CD14-positive monocyte (primary cell): ENCODE measurements at regions not wholly inside any gene's neighbourhood (a gene's known extent, or its start where the extent isn't known, plus 50 kb on each side); places are given as distances from the start of the nearest gene placed in this dataset.

Experiments
- DNase-seq, 3 donors: peaks; one replicate each; pipeline ENCODE4 v3.0.0-alpha.2; 2011 to 2022
- H2AFZ ChIP-seq: 2 replicates; pipeline ENCODE4 v1.6.0; 2012; ENCODE audit warnings: mild to moderate bottlenecking, low read depth, low read length, inconsistent platforms; ENCODE audit not compliant: insufficient read depth, poor library complexity, severe bottlenecking
- H3K27ac ChIP-seq, 2 donors: 1 replicate in 1 of 2; 2 replicates in 1 of 2; pipeline ENCODE4 v1.5.1; 2012 to 2013; ENCODE audit warnings: low read length in 2 of 2, control low read depth in 1 of 2, inconsistent platforms in 1 of 2, low read depth in 1 of 2, mild to moderate bottlenecking in 1 of 2
- H3K27me3 ChIP-seq, 2 donors: one replicate each; pipeline versions ENCODE4 v1.6.0 to v1.6.1; 2011 to 2013; ENCODE audit warnings: low read length in 2 of 2; ENCODE audit not compliant: control insufficient read depth in 2 of 2, insufficient read depth in 2 of 2
- H3K36me3 ChIP-seq, 2 donors: replicated peaks in 1 of 2; 1 replicate in 1 of 2; 2 replicates in 1 of 2; pipeline versions ENCODE4 v1.5.1 to v1.6.1; 2012 to 2013; ENCODE audit warnings: low read length in 2 of 2, control low read depth in 1 of 2, inconsistent platforms in 1 of 2, mild to moderate bottlenecking in 1 of 2; ENCODE audit not compliant: insufficient read depth in 2 of 2, control insufficient read depth in 1 of 2
- H3K4me1 ChIP-seq, 2 donors: 1 replicate in 1 of 2; 2 replicates in 1 of 2; pipeline versions ENCODE4 v1.5.1 to v1.6.1; 2012 to 2013; ENCODE audit warnings: low read length in 2 of 2, control low read depth in 1 of 2, inconsistent platforms in 1 of 2, mild to moderate bottlenecking in 1 of 2, moderate library complexity in 1 of 2; ENCODE audit not compliant: insufficient read depth in 2 of 2, control insufficient read depth in 1 of 2
- H3K4me2 ChIP-seq: replicated peaks from 2 replicates; pipeline ENCODE3; 2012; ENCODE audit warnings: low read length, moderate library complexity, mild to moderate bottlenecking; ENCODE audit not compliant: poor library complexity, severe bottlenecking; ENCODE audit errors: extremely low read depth
- H3K4me3 ChIP-seq, 3 experiments: fragments of 200-600 bp in 1 of 3; sonication (generic) in 1 of 3; replicated peaks in 1 of 3; 1 replicate in 2 of 3; 2 replicates in 1 of 3; pipeline ENCODE4 v1.5.1; 2011 to 2013; ENCODE audit warnings: low read length in 3 of 3, mild to moderate bottlenecking in 3 of 3, control low read depth in 2 of 3, low read depth in 2 of 3, inconsistent platforms in 1 of 3, moderate library complexity in 1 of 3
- H3K79me2 ChIP-seq: 2 replicates; pipeline ENCODE4 v1.6.0; 2012; ENCODE audit warnings: mild to moderate bottlenecking, control low read depth, inconsistent platforms, low read length, moderate library complexity; ENCODE audit not compliant: insufficient read depth
- H3K9ac ChIP-seq: 2 replicates; pipeline ENCODE4 v1.6.0; 2017; ENCODE audit warnings: low read length, mild to moderate bottlenecking; ENCODE audit not compliant: insufficient read depth, poor library complexity, severe bottlenecking
- H3K9me3 ChIP-seq, 2 donors: replicated peaks in 1 of 2; 1 replicate in 1 of 2; 2 replicates in 1 of 2; pipeline versions ENCODE4 v1.5.1 to v1.6.1; 2012 to 2013; ENCODE audit warnings: low read length in 2 of 2, control low read depth in 1 of 2; ENCODE audit not compliant: control insufficient read depth in 1 of 2, insufficient read depth in 1 of 2
- H4K20me1 ChIP-seq: 2 replicates; pipeline ENCODE4 v1.6.0; 2012; ENCODE audit warnings: mild to moderate bottlenecking, low read length, control low read depth, moderate library complexity; ENCODE audit not compliant: insufficient read depth
- H3K27ac Mint-ChIP-seq, 7 donors: one replicate each; pipeline ENCODE4 v1.8.0; 2020; ENCODE audit warnings: mild to moderate bottlenecking in 7 of 7, mixed read lengths in 7 of 7, moderate library complexity in 6 of 7, inconsistent platforms in 2 of 7
- H3K27me3 Mint-ChIP-seq, 3 donors: one replicate each; pipeline ENCODE4 v1.8.0; 2021 to 2022; ENCODE audit warnings: low read depth in 3 of 3, mild to moderate bottlenecking in 3 of 3, mixed read lengths in 3 of 3, moderate library complexity in 3 of 3, inconsistent platforms in 1 of 3
- H3K36me3 Mint-ChIP-seq, 2 donors: one replicate each; pipeline ENCODE4 v1.8.0; 2020; ENCODE audit warnings: mixed read lengths in 2 of 2, inconsistent platforms in 1 of 2, mild to moderate bottlenecking in 1 of 2
- H3K4me1 Mint-ChIP-seq: one replicate; pipeline ENCODE4 v1.8.0; 2020; ENCODE audit warnings: mild to moderate bottlenecking, mixed read lengths
- H3K4me3 Mint-ChIP-seq, 2 donors: one replicate each; pipeline ENCODE4 v1.8.0; 2020; ENCODE audit warnings: mild to moderate bottlenecking in 2 of 2, mixed read lengths in 2 of 2, moderate library complexity in 1 of 2
- H3K9me3 Mint-ChIP-seq, 7 donors: one replicate each; pipeline ENCODE4 v1.8.0; 2020 to 2022; ENCODE audit warnings: mixed read lengths in 7 of 7, mild to moderate bottlenecking in 6 of 7, moderate library complexity in 6 of 7, inconsistent platforms in 2 of 7
- CTCF ChIP-seq: fragments of 200-600 bp; IDR thresholded peaks from one replicate; pipeline ENCODE4 v1.8.0; 2022; ENCODE audit warnings: antibody characterized with exemption, mild to moderate bottlenecking
- WGBS: methylation state at CpG from one replicate; pipeline ENCODE4 v1.1.5; 2013; ENCODE audit warnings: missing lambda C conversion rate; ENCODE audit not compliant: insufficient coverage; 5-methylcytosine and 5-hydroxymethylcytosine counted together
- intact Hi-C, 2 donors: fragments of 100-400 bp; cut with micrococcal nuclease; formaldehyde crosslinking; loops; one replicate each; pipeline versions ENCODE4 v1.15.0 to v1.15.1; 2023

- H3K27me3 Mint-ChIP-seq = peaks cover 2 to 5% (median 4%) of the 10 kb centered on the region in 3 donors
These were observed 58.3 kb upstream of the LARP1 start for GRCh38 chr5:154696891-154697290.

GRCh38 chr5:154694159-154694558 is 61.0 kb upstream of the LARP1 start:
- peaks cover 0 to 7% (median 0%) of the 10 kb centered on the region in 7 donors for H3K9me3 Mint-ChIP-seq
- H4K20me1 ChIP-seq = no peaks in the 10 kb centered on the region
- intact Hi-C loops = no loop called here
- WGBS = no CpG with 5 or more reads among the region's 3 CpGs
- no peaks in the 10 kb centered on the region for H3K36me3 Mint-ChIP-seq
- no peak overlapping the region for H3K4me3 Mint-ChIP-seq
- H3K27me3 Mint-ChIP-seq = peaks cover 5 to 12% (median 8%) of the 10 kb centered on the region in 3 donors
- peaks cover 13% of the 10 kb centered on the region for H3K4me1 Mint-ChIP-seq
- DNase-seq = no peak
- no peak overlapping the region for H3K27ac Mint-ChIP-seq
- H3K9me3 ChIP-seq = no peaks in the 10 kb centered on the region
- H3K36me3 ChIP-seq = no peaks in the 10 kb centered on the region
- TF ChIP-seq CTCF = no peak
- no peak overlapping the region for H3K4me2 ChIP-seq
- H3K4me1 ChIP-seq = peaks cover 9 to 15% of the 10 kb centered on the region in 2 donors
- no peak overlapping the region for H2AFZ ChIP-seq
- H3K9ac ChIP-seq = no peak overlapping the region
- H3K79me2 ChIP-seq = no peaks in the 10 kb centered on the region
- no peak overlapping the region for H3K27ac ChIP-seq
- no peak overlapping the region for H3K4me3 ChIP-seq
- H3K27me3 ChIP-seq = peaks cover 0 to 4% of the 10 kb centered on the region in 2 donors

More at GRCh38 chr5:154696891-154697290, 58.3 kb upstream of the LARP1 start:
- TF ChIP-seq CTCF = no peak
- H3K4me3 ChIP-seq = no peak overlapping the region
- H3K36me3 ChIP-seq = no peaks in the 10 kb centered on the region
- no peaks in the 10 kb centered on the region for H3K9me3 ChIP-seq
- intact Hi-C loops = no loop called here
- WGBS = 83% methylated on average over 1 of the region's 3 CpGs
- DNase-seq = no peak
- no peaks in the 10 kb centered on the region for H3K27me3 ChIP-seq
- no peak overlapping the region for H2AFZ ChIP-seq
- Mint-ChIP-seq H3K9me3 (peaks cover 0 to 6% (median 0%) of the 10 kb centered on the region in 7 donors), H3K4me1 (peaks cover 8% of the 10 kb centered on the region), H3K4me3 (no peak overlapping the region), H3K27ac (no peak overlapping the region), H3K36me3 (no peaks in the 10 kb centered on the region)
- H3K27ac ChIP-seq = no peak overlapping the region
- H3K79me2 ChIP-seq = no peaks in the 10 kb centered on the region
- H3K4me1 ChIP-seq = peaks cover 3 to 5% of the 10 kb centered on the region in 2 donors
- H3K4me2 ChIP-seq = no peak overlapping the region
- H4K20me1 ChIP-seq = no peaks in the 10 kb centered on the region
- no peak overlapping the region for H3K9ac ChIP-seq
